AML-193 (cell line): ENCODE measurements at regions not wholly inside any gene's neighbourhood (a gene's known extent, or its start where the extent isn't known, plus 50 kb on each side); places are given as distances from the start of the nearest gene placed in this dataset.
"Not testable (repeated sequence)": the region's sequence is repeated elsewhere in the genome, so short reads cannot be mapped to it uniquely, and the experiment has no call there.

Source experiments
- DNase-seq, 2 experiments: peaks; one replicate each; lab custom pipeline; 2025; lab: John Stamatoyannopoulos, UW

GRCh38 chr14:45716572-45716971 is 463.6 kb upstream of the MIS18BP1 start:
- DNase-seq, result no peak

GRCh38 chr14:45715946-45716345 is 462.9 kb upstream of the MIS18BP1 start:
- DNase-seq, result no peak

GRCh38 chr14:45709541-45709940 is 456.5 kb upstream of the MIS18BP1 start:
- DNase-seq, result no peak

GRCh38 chr14:45705940-45706534 is 453.0 kb upstream of the MIS18BP1 start:
- DNase-seq, result no peak

GRCh38 chr14:45699471-45699870 is 446.5 kb upstream of the MIS18BP1 start:
- DNase-seq, result no peak

GRCh38 chr14:45698462-45699134 is 445.6 kb upstream of the MIS18BP1 start:
- no peak for DNase-seq

- no peak for DNase-seq
Observed at GRCh38 chr14:45686771-45687170, 433.8 kb upstream of the MIS18BP1 start.

GRCh38 chr14:45680531-45680930 is 427.5 kb upstream of the MIS18BP1 start:
- DNase-seq, result no peak

- no peak for DNase-seq
Observed at GRCh38 chr14:45679853-45680252, 426.9 kb upstream of the MIS18BP1 start.

- DNase-seq, result no peak
Observed at GRCh38 chr14:45678163-45678562, 425.2 kb upstream of the MIS18BP1 start.

- no peak for DNase-seq
Observed at GRCh38 chr14:45673420-45673819, 420.4 kb upstream of the MIS18BP1 start.

- DNase-seq, result no peak
Observed at GRCh38 chr14:45664668-45665356, 411.8 kb upstream of the MIS18BP1 start.

- no peak for DNase-seq
Observed at GRCh38 chr14:45658917-45659299, 405.9 kb upstream of the MIS18BP1 start.

- no peak for DNase-seq
Observed at GRCh38 chr14:45658226-45658916, 405.4 kb upstream of the MIS18BP1 start.

- no peak for DNase-seq
Observed at GRCh38 chr14:45651890-45652289, 398.9 kb upstream of the MIS18BP1 start.

GRCh38 chr14:45650754-45651153 is 397.8 kb upstream of the MIS18BP1 start:
- no peak for DNase-seq

GRCh38 chr14:45649051-45649450 is 396.0 kb upstream of the MIS18BP1 start:
- no peak for DNase-seq

- DNase-seq, result no peak
Observed at GRCh38 chr14:45641541-45641940, 388.5 kb upstream of the MIS18BP1 start.

GRCh38 chr14:45634651-45635441 is 381.8 kb upstream of the MIS18BP1 start:
- not testable (repeated sequence) for DNase-seq

GRCh38 chr14:45633220-45633984 is 380.4 kb upstream of the MIS18BP1 start:
- no peak for DNase-seq

GRCh38 chr14:45621731-45622130 is 368.7 kb upstream of the MIS18BP1 start:
- no peak for DNase-seq
